ENCODE measurements at regions not wholly inside any gene's neighbourhood (a gene's known extent, or its start where the extent isn't known, plus 50 kb on each side); places are given as distances from the start of the nearest gene placed in this dataset.

- DNase-seq = no peak
These were observed 174.2 kb upstream of the INHBA start for GRCh38 chr7:41877118-41877517.

- DNase-seq = no peak
These were observed 172.6 kb upstream of the INHBA start for GRCh38 chr7:41875513-41875912.

DNA sequence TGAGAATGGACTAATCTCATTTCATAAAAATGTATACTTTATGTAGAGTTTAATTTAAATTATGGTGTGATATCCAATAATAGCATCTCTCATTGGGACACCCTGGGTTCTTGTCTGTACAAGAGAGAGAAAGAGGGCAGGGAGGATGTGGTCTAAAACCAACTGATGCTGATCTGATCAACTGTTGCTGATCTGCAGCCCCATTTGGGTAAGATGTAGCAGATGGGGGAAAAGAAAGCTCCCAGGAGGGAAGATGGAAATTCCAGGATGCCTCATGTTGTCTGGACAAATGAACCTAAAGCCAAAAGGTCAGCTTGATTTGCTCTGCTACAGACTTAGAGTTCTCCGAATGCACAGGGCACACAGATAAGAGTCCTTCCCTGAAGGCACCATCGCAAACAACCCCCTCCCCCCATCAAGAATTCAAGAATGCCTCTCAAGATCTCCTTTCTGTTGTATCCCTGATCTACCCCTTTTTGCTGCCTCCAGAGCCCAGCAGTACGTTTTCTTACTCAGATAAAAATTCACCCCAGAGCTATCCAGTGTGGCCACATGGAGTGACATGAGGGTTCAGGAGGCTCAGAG, 171.4 kb upstream of the INHBA start:
- DNase-seq = no peak

GRCh38 chr7:41873741-41874140, 170.9 kb upstream of the INHBA start:
- no peak for DNase-seq

DNA sequence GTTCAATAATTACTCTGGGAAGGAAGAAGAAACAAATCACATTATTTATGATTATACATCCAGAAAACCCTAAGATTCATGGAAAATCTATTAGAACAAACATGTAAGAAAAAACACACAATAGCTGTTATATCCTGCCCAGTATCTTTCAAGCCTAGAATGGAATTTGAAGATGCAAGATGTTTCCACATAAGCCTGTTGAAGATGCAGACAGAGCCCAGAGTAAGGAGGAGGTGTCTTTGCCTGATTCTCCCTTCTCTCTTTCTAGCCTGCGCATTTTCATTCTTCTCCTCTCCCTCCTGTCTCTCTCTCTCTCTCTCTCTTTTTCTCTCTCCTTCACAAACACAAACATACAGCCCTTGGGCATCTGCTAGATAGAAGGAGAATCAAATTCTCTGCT, 170.1 kb upstream of the INHBA start:
- DNase-seq = no peak

DNA sequence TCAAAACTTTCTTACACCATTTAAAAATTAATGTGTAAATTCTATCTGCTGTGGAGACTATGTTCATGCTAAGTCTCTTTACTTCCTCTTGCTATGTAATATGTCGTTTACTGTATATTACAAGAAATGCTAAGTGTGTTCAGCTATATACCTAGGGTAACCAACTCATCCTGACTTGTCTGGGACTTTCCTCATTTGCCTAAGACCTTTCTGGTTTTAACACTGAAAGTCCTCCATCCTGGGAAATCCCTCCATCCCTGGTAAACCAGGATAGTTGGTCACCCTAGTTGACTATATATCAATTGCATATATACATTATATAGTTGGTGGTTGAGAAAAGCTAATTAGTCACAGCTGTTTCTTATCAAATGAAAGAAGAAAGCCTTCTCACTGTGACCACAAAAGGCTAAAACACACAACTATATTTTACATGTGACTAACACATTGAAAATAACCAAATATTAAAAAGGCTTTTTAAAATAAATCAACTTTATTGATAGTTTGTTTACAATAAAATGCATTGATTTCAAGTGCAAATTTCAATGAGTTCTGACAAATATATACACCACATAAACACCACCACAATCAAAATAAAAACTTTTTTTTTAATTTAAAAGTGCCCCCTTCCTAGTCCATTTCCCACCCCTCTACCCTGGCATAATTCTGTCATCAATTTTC, 167.7 kb upstream of the INHBA start:
- DNase-seq = no peak

- no peak for DNase-seq
These were observed 167.1 kb upstream of the INHBA start for GRCh38 chr7:41869997-41870396.

DNA sequence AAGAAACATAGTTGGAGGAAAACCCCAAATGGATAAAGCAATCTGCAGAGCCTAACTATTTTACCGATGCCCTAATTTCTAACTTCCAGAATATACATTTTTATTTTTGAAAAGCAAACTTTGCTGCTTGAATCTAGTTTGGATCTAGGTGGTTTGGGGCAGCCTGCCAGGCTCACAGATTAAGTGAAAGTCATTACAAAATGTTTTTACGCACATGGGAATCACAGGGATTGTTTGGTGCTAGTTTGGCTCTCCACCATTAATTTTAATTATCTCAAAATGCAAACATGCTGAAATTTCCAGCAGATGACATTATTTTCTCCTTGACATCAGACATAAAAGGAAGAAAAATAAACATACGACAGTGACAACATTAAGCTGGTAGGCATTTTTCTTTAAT, 166.7 kb upstream of the INHBA start:
- DNase-seq = no peak

- no peak for DNase-seq
These were observed 166.2 kb upstream of the INHBA start for GRCh38 chr7:41869091-41869490.

GRCh38 chr7:41867639-41868280, 164.9 kb upstream of the INHBA start:
- no peak for DNase-seq

DNA sequence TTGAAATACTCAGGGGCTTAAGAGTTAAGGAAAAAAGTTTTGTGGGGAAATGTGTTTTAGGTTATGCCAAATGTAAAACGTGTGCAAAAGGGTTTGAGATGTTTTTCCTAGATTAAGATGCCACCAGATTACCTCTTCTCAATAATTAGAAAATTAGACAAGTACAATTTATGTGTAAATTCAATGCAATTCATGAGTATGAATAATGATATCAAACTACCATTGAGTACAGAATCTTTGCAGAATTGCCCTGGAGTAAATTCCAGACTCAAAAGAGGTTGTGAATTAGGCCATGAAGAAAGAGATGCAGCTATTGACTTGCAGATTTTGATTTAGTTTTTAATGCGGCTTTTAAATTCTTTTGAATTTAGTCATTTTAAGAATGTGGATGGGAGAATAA, 159.4 kb upstream of the INHBA start:
- DNase-seq = no peak

- DNase-seq = no peak
These were observed 158.8 kb upstream of the INHBA start for GRCh38 chr7:41861642-41862041.

GRCh38 chr7:41858201-41858600, 155.3 kb upstream of the INHBA start:
- DNase-seq = no peak

DNA sequence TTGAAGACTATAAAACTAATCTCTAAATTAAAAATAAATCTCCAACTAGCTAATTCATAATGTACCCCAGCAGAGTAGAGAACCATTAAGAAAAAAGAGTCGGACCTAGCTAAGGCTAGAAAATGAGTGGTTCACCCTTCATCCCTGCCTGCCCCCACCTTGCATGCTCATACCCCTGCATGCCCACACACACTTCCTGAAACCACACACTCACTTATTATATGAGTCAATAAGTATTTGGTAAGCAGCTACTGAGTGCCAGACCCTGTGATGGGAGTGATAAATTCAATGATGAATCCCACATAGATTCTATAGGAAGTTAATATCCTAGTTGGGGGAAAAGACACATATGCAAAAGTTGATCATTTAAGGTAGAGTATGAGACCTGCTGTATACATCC, 152.9 kb upstream of the INHBA start:
- DNase-seq = no peak

GRCh38 chr7:41847606-41848005, 144.7 kb upstream of the INHBA start:
- DNase-seq = no peak

DNA sequence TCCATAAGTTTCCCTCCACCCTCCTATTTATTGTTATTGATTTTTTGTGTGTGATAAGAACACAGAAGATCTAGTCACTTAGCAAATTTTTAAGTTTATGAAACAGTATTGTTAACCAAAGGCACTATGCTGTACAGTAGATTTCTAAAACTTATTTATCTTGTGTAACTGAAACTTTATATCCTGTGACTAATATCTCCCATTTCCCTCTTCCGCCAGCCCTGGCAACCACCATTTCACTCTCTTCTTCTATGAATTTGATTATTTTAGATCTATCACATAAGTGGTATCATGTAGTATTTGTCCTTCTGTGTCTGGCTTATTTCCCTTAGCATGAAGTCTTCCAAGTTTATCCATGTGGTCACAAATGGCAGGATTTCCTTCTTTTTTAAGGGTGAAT, 144.3 kb upstream of the INHBA start:
- DNase-seq = no peak

DNA sequence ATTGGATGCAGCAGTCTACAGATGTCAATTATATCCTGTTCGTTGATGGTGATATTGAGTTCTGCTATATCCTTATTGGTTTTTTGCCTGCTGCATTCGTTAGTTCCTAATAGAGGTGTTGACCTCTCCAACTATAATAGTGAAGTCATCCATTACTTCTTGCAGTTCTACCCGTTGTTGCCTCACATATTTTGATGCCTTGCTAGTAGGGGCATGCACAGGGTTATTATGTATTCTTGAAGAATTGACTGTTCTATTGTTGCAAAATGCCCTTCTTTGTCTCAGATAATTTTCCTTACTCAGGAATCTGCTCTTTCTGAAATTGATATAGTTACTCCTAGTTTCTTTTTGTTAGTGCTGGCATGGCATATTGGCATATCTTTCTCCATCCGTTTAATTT, 140.1 kb upstream of the INHBA start:
- DNase-seq = no peak

DNA sequence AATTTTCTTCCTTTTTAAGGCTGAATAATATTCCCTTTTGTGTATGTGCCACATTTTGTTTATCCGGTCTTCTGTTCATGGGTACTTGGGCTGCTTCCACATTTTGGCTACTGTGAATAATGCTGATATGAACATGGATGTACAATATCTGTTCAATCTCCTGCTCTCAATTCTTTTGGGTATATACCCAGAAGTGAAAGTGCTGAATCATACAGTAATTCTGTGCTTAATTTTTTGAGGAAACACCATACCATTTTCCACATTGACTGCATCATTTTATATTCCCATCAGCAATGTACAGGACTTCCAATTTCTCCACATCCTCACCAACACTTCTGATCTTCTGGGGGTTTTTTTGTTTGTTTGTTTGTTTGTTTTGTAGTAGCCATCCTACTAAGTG, 135.0 kb upstream of the INHBA start:
- no peak for DNase-seq

GRCh38 chr7:41835976-41836530, 133.2 kb upstream of the INHBA start:
- DNase-seq = no peak

GRCh38 chr7:41834805-41835694, 132.2 kb upstream of the INHBA start:
- no peak for DNase-seq

GRCh38 chr7:41832941-41833340, 130.1 kb upstream of the INHBA start:
- no peak for DNase-seq

DNA sequence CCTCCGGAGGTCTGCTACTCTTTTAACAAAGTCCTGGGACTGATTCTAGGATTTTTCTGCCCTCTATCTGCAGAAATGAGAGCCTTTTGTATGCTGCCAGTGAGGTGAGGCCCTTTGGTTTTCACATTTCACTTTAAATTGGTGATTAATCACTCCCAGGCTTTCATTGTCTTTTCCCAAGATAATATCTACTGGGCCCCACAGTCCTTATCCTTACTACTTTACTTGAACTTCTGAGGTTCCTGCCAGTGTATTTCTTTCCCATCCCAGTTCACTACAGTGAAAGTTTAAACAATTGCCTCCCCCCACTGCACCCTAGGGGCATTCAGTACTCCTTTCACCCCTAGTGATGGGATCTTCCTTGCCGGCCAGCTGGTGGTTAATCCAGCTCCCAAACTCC, 127.4 kb upstream of the INHBA start:
- DNase-seq = no peak

DNA sequence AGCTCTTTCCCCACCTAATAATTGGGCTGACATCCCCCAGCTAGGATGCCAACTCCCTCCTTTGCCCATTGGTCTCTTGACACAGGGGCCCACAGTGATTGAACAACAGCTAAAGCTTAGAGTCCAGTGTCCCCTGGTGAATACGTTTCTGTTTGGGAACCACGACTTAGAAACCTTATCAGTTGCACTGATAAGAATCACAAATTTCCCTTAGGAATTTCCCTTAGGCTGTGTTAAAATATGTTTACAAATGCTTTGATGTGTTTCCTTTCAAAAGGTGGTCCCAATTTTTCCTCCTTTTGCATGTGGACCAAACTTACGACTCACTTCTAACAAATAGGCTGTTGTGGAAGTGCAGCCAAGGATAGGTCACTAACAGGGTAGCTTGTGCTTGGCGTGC, 126.0 kb upstream of the INHBA start:
- no peak for DNase-seq

Data from activated gamma-delta T cell treated with Interleukin-2 at 50 U/mL for 16 hours (primary cell).